Peyer's patch (tissue), 4 donors: ENCODE measurements at regions not wholly inside any gene's neighbourhood (a gene's known extent, or its start where the extent isn't known, plus 50 kb on each side); places are given as distances from the start of the nearest gene placed in this dataset.
"Not testable (repeated sequence)": the region's sequence is repeated elsewhere in the genome, so short reads cannot be mapped to it uniquely, and the experiment has no call there.

ENCODE experiments used
- CTCF ChIP-seq, 6 experiments: fragments of 450-650 bp in 4 of 6; fragments of 200-600 bp in 2 of 6; sonication (generic) in 1 of 6; IDR thresholded peaks; one replicate each; pipeline ENCODE4 v1.5.1; 2017 to 2019; ENCODE audit warnings: antibody characterized with exemption in 6 of 6, mild to moderate bottlenecking in 3 of 6, moderate library complexity in 1 of 6
- POLR2A ChIP-seq, 2 donors: fragments of 450-650 bp; IDR thresholded peaks; one replicate each; pipeline ENCODE4 v1.5.1; 2017; ENCODE audit warnings: antibody characterized with exemption in 2 of 2, mild to moderate bottlenecking in 2 of 2, moderate library complexity in 2 of 2

- not testable (repeated sequence) for TF ChIP-seq CTCF, POLR2A (IDR thresholded peaks at IDR 0.05)
These were observed 283.3 kb upstream of the COBL start for GRCh38 chr7:51599935-51600334.
